Liver (tissue), 7 donors: ENCODE measurements at regions not wholly inside any gene's neighbourhood (a gene's known extent, or its start where the extent isn't known, plus 50 kb on each side); places are given as distances from the start of the nearest gene placed in this dataset.

Experiments used
- DNase-seq: peaks from one replicate; pipeline ENCODE4 v3.0.0-alpha.2; 2017; ENCODE audit warnings: low spot score
- H3K27ac ChIP-seq, 2 donors: one replicate each; pipeline ENCODE4 v1.7.0; 2013; ENCODE audit warnings: inconsistent platforms in 2 of 2, low read length in 2 of 2, control low read depth in 1 of 2, low read depth in 1 of 2, mild to moderate bottlenecking in 1 of 2
- H3K27me3 ChIP-seq, 4 donors: one replicate each; pipeline versions ENCODE4 v1.6.1 to v1.7.0; 2013; ENCODE audit warnings: low read length in 3 of 4, inconsistent platforms in 1 of 4, mild to moderate bottlenecking in 1 of 4, moderate library complexity in 1 of 4; ENCODE audit not compliant: control insufficient read depth in 4 of 4, insufficient read depth in 4 of 4
- H3K36me3 ChIP-seq, 4 donors: one replicate each; pipeline versions ENCODE4 v1.6.1 to v1.7.0; 2013; ENCODE audit warnings: low read length in 3 of 4, mild to moderate bottlenecking in 3 of 4, low read depth in 1 of 4, moderate library complexity in 1 of 4; ENCODE audit not compliant: control insufficient read depth in 4 of 4, insufficient read depth in 3 of 4
- H3K4me1 ChIP-seq, 4 donors: one replicate each; pipeline versions ENCODE4 v1.6.1 to v1.7.0; 2013; ENCODE audit warnings: low read length in 3 of 4, mild to moderate bottlenecking in 3 of 4, moderate library complexity in 1 of 4; ENCODE audit not compliant: control insufficient read depth in 4 of 4, insufficient read depth in 4 of 4
- H3K4me3 ChIP-seq, 3 donors: one replicate each; pipeline versions ENCODE4 v1.6.1 to v1.7.0; 2013; ENCODE audit warnings: low read length in 3 of 3, control low read depth in 1 of 3, low read depth in 1 of 3, mild to moderate bottlenecking in 1 of 3
- H3K9ac ChIP-seq, 2 donors: one replicate each; pipeline ENCODE4 v1.7.0; 2013; ENCODE audit warnings: low read length in 2 of 2, mild to moderate bottlenecking in 2 of 2, moderate library complexity in 2 of 2, control low read depth in 1 of 2, low read depth in 1 of 2
- H3K9me3 ChIP-seq, 4 donors: one replicate each; pipeline versions ENCODE4 v1.6.1 to v1.7.0; 2013; ENCODE audit warnings: low read length in 3 of 4; ENCODE audit not compliant: control insufficient read depth in 4 of 4
- EGR1 ChIP-seq, 2 donors: IDR thresholded peaks; 2 replicates each; pipeline ENCODE4 v1.6.1; 2016 to 2018; ENCODE audit warnings: antibody characterized with exemption in 2 of 2, low read depth in 2 of 2
- FOXA1 ChIP-seq: IDR thresholded peaks from 2 replicates; pipeline ENCODE4 v1.6.1; 2016; ENCODE audit warnings: antibody characterized with exemption
- GABPA ChIP-seq, 2 donors: IDR thresholded peaks in 1 of 2; conservative IDR thresholded peaks in 1 of 2; 2 replicates each; pipeline ENCODE4 v1.6.1; 2016; ENCODE audit warnings: antibody characterized with exemption in 2 of 2, mild to moderate bottlenecking in 1 of 2, moderate library complexity in 1 of 2
- HNF4A ChIP-seq, 2 donors: conservative IDR thresholded peaks; 2 replicates each; pipeline ENCODE4 v1.6.1; 2016; ENCODE audit warnings: antibody characterized with exemption in 2 of 2, mild to moderate bottlenecking in 2 of 2
- JUND ChIP-seq, 2 donors: IDR thresholded peaks; 2 replicates each; pipeline ENCODE4 v1.6.1; 2016; ENCODE audit warnings: antibody characterized with exemption in 2 of 2
- MAX ChIP-seq: IDR thresholded peaks from 2 replicates; pipeline ENCODE4 v1.6.1; 2016; ENCODE audit warnings: antibody characterized with exemption
- RAD21 ChIP-seq, 2 donors: IDR thresholded peaks; 2 replicates each; pipeline ENCODE4 v1.6.1; 2016; ENCODE audit warnings: antibody characterized with exemption in 2 of 2, mild to moderate bottlenecking in 2 of 2
- REST ChIP-seq: IDR thresholded peaks from 2 replicates; pipeline ENCODE4 v1.6.1; 2016; ENCODE audit warnings: antibody characterized with exemption, mild to moderate bottlenecking
- RXRA ChIP-seq, 2 donors: IDR thresholded peaks; 2 replicates each; pipeline ENCODE4 v1.6.1; 2017 to 2018; ENCODE audit warnings: antibody characterized with exemption in 2 of 2, mild to moderate bottlenecking in 1 of 2
- TAF1 ChIP-seq: conservative IDR thresholded peaks from 2 replicates; pipeline ENCODE4 v1.6.1; 2016; ENCODE audit warnings: antibody characterized with exemption, mild to moderate bottlenecking
- YY1 ChIP-seq: IDR thresholded peaks from 2 replicates; pipeline ENCODE4 v1.6.1; 2016; ENCODE audit warnings: antibody characterized with exemption, mild to moderate bottlenecking
- WGBS: extraction: QIAGEN DNeasy Blood & Tissue Kit; methylation state at CpG from one replicate; pipeline ENCODE4 v1.1.7; 2013; 5-methylcytosine and 5-hydroxymethylcytosine counted together
- TF ChIP-seq, protein P1 (sequence below): IDR thresholded peaks from 2 replicates; pipeline ENCODE4 v1.6.1; 2016; ENCODE audit warnings: antibody characterized with exemption
- donor health status: healthy.
- donor health status: healthy.
- donor health status: healthy.
- donor health status: healthy.

- no peaks in the 10 kb centered on the region for H3K36me3 ChIP-seq
- H3K4me1 ChIP-seq = no peaks in the 10 kb centered on the region
- H3K4me3 ChIP-seq = no peak overlapping the region
- WGBS = 77% methylated on average over 8 of the region's 8 CpGs
- no peak for TF ChIP-seq YY1
- TF ChIP-seq RXRA (IDR thresholded peaks at IDR 0.05) = no peak
- TF ChIP-seq MAX = no peak
- TF ChIP-seq REST = no peak
- H3K9me3 ChIP-seq = no peaks in the 10 kb centered on the region
- no peak overlapping the region for H3K9ac ChIP-seq
- no peak overlapping the region for H3K27ac ChIP-seq
- H3K27me3 ChIP-seq = no peaks in the 10 kb centered on the region
- DNase-seq = no peak
Measured at GRCh38 chr13:22061371-22061805, 390.5 kb downstream of the FGF9 start.

GRCh38 chr13:22061806-22062391, 391.0 kb downstream of the FGF9 start:
- Histone ChIP-seq H3K27ac (no peak overlapping the region), H3K36me3 (no peaks in the 10 kb centered on the region), H3K27me3 (no peaks in the 10 kb centered on the region), H3K4me3 (no peak overlapping the region), H3K4me1 (no peaks in the 10 kb centered on the region), H3K9ac (no peak overlapping the region), H3K9me3 (no peaks in the 10 kb centered on the region)
- WGBS = 65% methylated on average over 7 of the region's 7 CpGs
- no peak for TF ChIP-seq JUND (IDR thresholded peaks at IDR 0.05)
- TF ChIP-seq YY1 = no peak
- DNase-seq = no peak

GRCh38 chr13:22062478-22063205, 391.8 kb downstream of the FGF9 start:
- H3K4me1 ChIP-seq = no peaks in the 10 kb centered on the region
- H3K4me3 ChIP-seq = no peak overlapping the region
- TF ChIP-seq, protein P1, sequence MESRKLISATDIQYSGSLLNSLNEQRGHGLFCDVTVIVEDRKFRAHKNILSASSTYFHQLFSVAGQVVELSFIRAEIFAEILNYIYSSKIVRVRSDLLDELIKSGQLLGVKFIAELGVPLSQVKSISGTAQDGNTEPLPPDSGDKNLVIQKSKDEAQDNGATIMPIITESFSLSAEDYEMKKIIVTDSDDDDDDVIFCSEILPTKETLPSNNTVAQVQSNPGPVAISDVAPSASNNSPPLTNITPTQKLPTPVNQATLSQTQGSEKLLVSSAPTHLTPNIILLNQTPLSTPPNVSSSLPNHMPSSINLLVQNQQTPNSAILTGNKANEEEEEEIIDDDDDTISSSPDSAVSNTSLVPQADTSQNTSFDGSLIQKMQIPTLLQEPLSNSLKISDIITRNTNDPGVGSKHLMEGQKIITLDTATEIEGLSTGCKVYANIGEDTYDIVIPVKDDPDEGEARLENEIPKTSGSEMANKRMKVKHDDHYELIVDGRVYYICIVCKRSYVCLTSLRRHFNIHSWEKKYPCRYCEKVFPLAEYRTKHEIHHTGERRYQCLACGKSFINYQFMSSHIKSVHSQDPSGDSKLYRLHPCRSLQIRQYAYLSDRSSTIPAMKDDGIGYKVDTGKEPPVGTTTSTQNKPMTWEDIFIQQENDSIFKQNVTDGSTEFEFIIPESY = no peak
- TF ChIP-seq GABPA (IDR thresholded peaks at IDR 0.05 in 1 of 2, conservative IDR thresholded peaks at IDR 0.05 in 1 of 2) (no peak), EGR1 (IDR thresholded peaks at IDR 0.05; ENCODE audit: low read depth in 2 of 2) (no peak), REST (no peak), TAF1 (no peak), FOXA1 (no peak), HNF4A (conservative IDR thresholded peaks at IDR 0.05) (no peak), JUND (IDR thresholded peaks at IDR 0.05) (no peak), RAD21 (IDR thresholded peaks at IDR 0.05) (no peak)
- WGBS = 67% methylated on average over 8 of the region's 8 CpGs
- no peak overlapping the region for H3K9ac ChIP-seq
- H3K9me3 ChIP-seq = no peaks in the 10 kb centered on the region
- no peak for DNase-seq
- H3K27ac ChIP-seq = no peak overlapping the region
- no peaks in the 10 kb centered on the region for H3K27me3 ChIP-seq
- H3K36me3 ChIP-seq = no peaks in the 10 kb centered on the region
